H9 (cell line): ENCODE measurements at regions not wholly inside any gene's neighbourhood (a gene's known extent, or its start where the extent isn't known, plus 50 kb on each side); places are given as distances from the start of the nearest gene placed in this dataset.

Experiments used
- DNase-seq: peaks from one replicate; pipeline ENCODE4 v3.0.0-alpha.2; 2017
- H2AFZ ChIP-seq: one replicate; pipeline ENCODE4 v1.6.1; 2013; ENCODE audit warnings: mild to moderate bottlenecking, low read length, control low read depth, moderate library complexity
- H2AK5ac ChIP-seq: 2 replicates; pipeline ENCODE4 v1.6.1; 2013; ENCODE audit warnings: low read length, control low read depth, mixed read lengths; ENCODE audit not compliant: insufficient read length
- H2BK120ac ChIP-seq: one replicate; pipeline ENCODE4 v1.6.1; 2013; ENCODE audit warnings: low read depth, mild to moderate bottlenecking, low read length, control low read depth, inconsistent platforms; ENCODE audit not compliant: poor library complexity, severe bottlenecking
- H2BK12ac ChIP-seq: 2 replicates; pipeline ENCODE4 v1.6.1; 2013; ENCODE audit warnings: low read length, control low read depth, mixed read lengths, low read depth; ENCODE audit not compliant: insufficient read length
- H2BK15ac ChIP-seq: 2 replicates; pipeline ENCODE4 v1.6.1; 2013; ENCODE audit warnings: low read depth, low read length, control low read depth
- H2BK20ac ChIP-seq: one replicate; pipeline ENCODE4 v1.6.1; 2013; ENCODE audit warnings: low read depth, mild to moderate bottlenecking, low read length, control low read depth, inconsistent platforms; ENCODE audit not compliant: poor library complexity, severe bottlenecking
- H2BK5ac ChIP-seq: 2 replicates; pipeline ENCODE4 v1.6.1; 2013; ENCODE audit warnings: low read length, control low read depth, mixed read lengths; ENCODE audit not compliant: insufficient read length
- H3K14ac ChIP-seq: 2 replicates; pipeline ENCODE4 v1.6.1; 2013; ENCODE audit warnings: low read length, control low read depth; ENCODE audit not compliant: insufficient read depth
- H3K18ac ChIP-seq: 2 replicates; pipeline ENCODE4 v1.6.1; 2013; ENCODE audit warnings: low read depth, mild to moderate bottlenecking, mixed read lengths, low read length, control low read depth; ENCODE audit not compliant: insufficient read length
- H3K23ac ChIP-seq: 2 replicates; pipeline ENCODE4 v1.6.1; 2013; ENCODE audit warnings: low read length, control low read depth, mixed read lengths, low read depth; ENCODE audit not compliant: insufficient read length
- H3K23me2 ChIP-seq: 2 replicates; pipeline ENCODE4 v1.6.1; 2013; ENCODE audit warnings: low read depth, mild to moderate bottlenecking, mixed read lengths, low read length, control low read depth; ENCODE audit not compliant: insufficient read length, poor library complexity, severe bottlenecking
- H3K27ac ChIP-seq: 2 replicates; pipeline ENCODE4 v1.5.1; 2013; ENCODE audit warnings: low read length, control low read depth, mixed read lengths, low read depth; ENCODE audit not compliant: insufficient read length
- H3K27me3 ChIP-seq: 2 replicates; pipeline ENCODE4 v1.6.1; 2013; ENCODE audit warnings: low read length, control low read depth, inconsistent platforms; ENCODE audit not compliant: insufficient read depth
- H3K4ac ChIP-seq: 2 replicates; pipeline ENCODE4 v1.6.1; 2013; ENCODE audit warnings: low read depth, mild to moderate bottlenecking, control low read depth, inconsistent platforms, low read length, moderate library complexity
- H3K4me1 ChIP-seq: 2 replicates; pipeline ENCODE4 v1.6.1; 2013; ENCODE audit warnings: low read length, control low read depth, inconsistent platforms; ENCODE audit not compliant: insufficient read depth
- H3K4me2 ChIP-seq: 2 replicates; pipeline ENCODE4 v1.6.1; 2013; ENCODE audit warnings: low read length, control low read depth, mixed read lengths; ENCODE audit not compliant: insufficient read length, insufficient read depth
- H3K56ac ChIP-seq: 2 replicates; pipeline ENCODE4 v1.6.1; 2013; ENCODE audit warnings: low read depth, mild to moderate bottlenecking, mixed read lengths, low read length, control low read depth; ENCODE audit not compliant: insufficient read length
- H3K79me1 ChIP-seq: 2 replicates; pipeline ENCODE4 v1.6.1; 2013; ENCODE audit warnings: low read depth, mild to moderate bottlenecking, moderate library complexity, low read length, control low read depth, inconsistent platforms; ENCODE audit not compliant: insufficient read depth, poor library complexity, severe bottlenecking
- H3K79me2 ChIP-seq: 2 replicates; pipeline ENCODE4 v1.6.1; 2013; ENCODE audit warnings: low read length, control low read depth, inconsistent platforms; ENCODE audit not compliant: insufficient read depth
- H3K9ac ChIP-seq: 2 replicates; pipeline ENCODE4 v1.6.1; 2013; ENCODE audit warnings: low read length, control low read depth, mixed read lengths; ENCODE audit not compliant: insufficient read length; ENCODE audit errors: extremely low read depth
- H3K9me3 ChIP-seq: one replicate; pipeline ENCODE4 v1.6.1; 2013; ENCODE audit warnings: low read depth, low read length, inconsistent platforms; ENCODE audit not compliant: control insufficient read depth
- H3T11ph ChIP-seq: one replicate; pipeline ENCODE4 v1.6.1; 2013; ENCODE audit warnings: mild to moderate bottlenecking, low read length, control low read depth, inconsistent platforms
- H4K20me1 ChIP-seq: one replicate; pipeline ENCODE4 v1.6.1; 2013; ENCODE audit not compliant: control insufficient read depth, insufficient read length, insufficient read depth
- H4K5ac ChIP-seq: 2 replicates; pipeline ENCODE4 v1.6.1; 2013; ENCODE audit warnings: low read depth, mild to moderate bottlenecking, mixed read lengths, low read length, control low read depth; ENCODE audit not compliant: insufficient read length
- H4K8ac ChIP-seq: replicated peaks from 2 replicates; pipeline ENCODE4 v1.6.1; 2013; ENCODE audit warnings: low read length, control low read depth, mixed read lengths, low read depth; ENCODE audit not compliant: insufficient read length
- H4K91ac ChIP-seq: 2 replicates; pipeline ENCODE4 v1.6.1; 2013; ENCODE audit warnings: low read depth, mild to moderate bottlenecking, moderate library complexity, mixed read lengths, low read length, control low read depth; ENCODE audit not compliant: insufficient read length
- H3K27ac Mint-ChIP-seq, 3 experiments: 2 replicates in 2 of 3; 3 replicates in 1 of 3; pipeline ENCODE4 v1.8.0; 2020 to 2021; ENCODE audit warnings: mixed read lengths in 3 of 3, mild to moderate bottlenecking in 1 of 3, moderate library complexity in 1 of 3
- H3K27me3 Mint-ChIP-seq: 2 replicates; pipeline ENCODE4 v1.8.0; 2021; ENCODE audit warnings: low read depth, mild to moderate bottlenecking, moderate library complexity, mixed read lengths
- H3K36me3 Mint-ChIP-seq, 3 experiments: 2 replicates in 2 of 3; 3 replicates in 1 of 3; pipeline ENCODE4 v1.8.0; 2020 to 2021; ENCODE audit warnings: low read depth in 3 of 3, mixed read lengths in 3 of 3; ENCODE audit not compliant: insufficient read depth in 1 of 3
- H3K4me1 Mint-ChIP-seq, 2 experiments: 2 replicates each; pipeline ENCODE4 v1.8.0; 2020; ENCODE audit warnings: mixed read lengths in 2 of 2
- H3K4me3 Mint-ChIP-seq, 2 experiments: 2 replicates in 1 of 2; 3 replicates in 1 of 2; pipeline ENCODE4 v1.8.0; 2020 to 2021; ENCODE audit warnings: mild to moderate bottlenecking in 2 of 2, mixed read lengths in 2 of 2, moderate library complexity in 1 of 2
- H3K9me3 Mint-ChIP-seq, 2 experiments: 2 replicates in 1 of 2; 3 replicates in 1 of 2; pipeline ENCODE4 v1.8.0; 2020; ENCODE audit warnings: mild to moderate bottlenecking in 2 of 2, mixed read lengths in 2 of 2, moderate library complexity in 1 of 2
- WGBS: extraction: QIAGEN DNeasy Blood & Tissue Kit; methylation state at CpG from one replicate; pipeline ENCODE4 v1.1.7; 2013; ENCODE audit warnings: missing lambda C conversion rate, low lambda C conversion rate, mixed read lengths; ENCODE audit not compliant: insufficient read length; ENCODE audit errors: extremely low coverage; 5-methylcytosine and 5-hydroxymethylcytosine counted together
- TF ChIP-seq, protein P1 (sequence below): fragments of 200-600 bp; sonication (generic); conservative IDR thresholded peaks from 3 replicates; pipeline ENCODE4 v1.8.0; 2021; ENCODE audit warnings: antibody characterized with exemption, mild to moderate bottlenecking

DNA sequence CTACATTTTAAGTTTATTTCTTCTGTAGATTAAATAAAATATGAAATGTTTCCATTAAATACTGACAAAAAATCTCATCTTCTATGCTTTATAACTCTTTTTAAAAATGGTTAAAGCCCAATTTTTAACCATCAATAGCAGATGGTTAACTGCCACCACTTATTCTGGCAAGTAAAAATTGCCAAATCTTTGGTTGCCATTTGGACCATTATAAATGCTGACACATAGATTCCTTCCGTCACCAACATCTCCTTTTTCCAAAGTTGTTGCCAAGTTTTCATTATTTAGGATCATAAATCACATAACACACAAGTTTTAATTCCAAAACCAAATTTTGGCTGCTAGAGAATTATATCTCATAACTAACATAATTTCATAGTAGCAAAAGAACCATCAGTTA is 1614.3 kb downstream of the REEP3 start:
- Histone ChIP-seq H4K20me1 (no peaks in the 10 kb centered on the region), H3K79me1 (no peaks in the 10 kb centered on the region), H3K23me2 (no peaks in the 10 kb centered on the region), H2BK12ac (no peak overlapping the region), H3T11ph (no peak overlapping the region), H2AFZ (no peak overlapping the region), H3K23ac (no peak overlapping the region), H3K27me3 (no peaks in the 10 kb centered on the region), H2BK5ac (no peak overlapping the region), H2AK5ac (no peak overlapping the region), H3K79me2 (no peaks in the 10 kb centered on the region), H2BK20ac (no peak overlapping the region), H4K91ac (no peak overlapping the region), H3K9ac (no peak overlapping the region), H2BK120ac (no peak overlapping the region), H3K9me3 (no peaks in the 10 kb centered on the region), H4K8ac (no peak overlapping the region), H3K4me1 (no peaks in the 10 kb centered on the region), H2BK15ac (no peak overlapping the region), H3K18ac (no peak overlapping the region), H3K4ac (no peak overlapping the region), H4K5ac (no peak overlapping the region), H3K14ac (no peak overlapping the region), H3K56ac (no peak overlapping the region), H3K27ac (no peak overlapping the region), H3K4me2 (no peak overlapping the region)
- Mint-ChIP-seq H3K27me3 (no peaks in the 10 kb centered on the region), H3K4me3 (no peak overlapping the region), H3K9me3 (no peaks in the 10 kb centered on the region), H3K36me3 (no peaks in the 10 kb centered on the region), H3K27ac (no peak overlapping the region), H3K4me1 (no peaks in the 10 kb centered on the region)
- no CpG with 5 or more reads among the region's 1 CpG for WGBS
- TF ChIP-seq, protein P1, sequence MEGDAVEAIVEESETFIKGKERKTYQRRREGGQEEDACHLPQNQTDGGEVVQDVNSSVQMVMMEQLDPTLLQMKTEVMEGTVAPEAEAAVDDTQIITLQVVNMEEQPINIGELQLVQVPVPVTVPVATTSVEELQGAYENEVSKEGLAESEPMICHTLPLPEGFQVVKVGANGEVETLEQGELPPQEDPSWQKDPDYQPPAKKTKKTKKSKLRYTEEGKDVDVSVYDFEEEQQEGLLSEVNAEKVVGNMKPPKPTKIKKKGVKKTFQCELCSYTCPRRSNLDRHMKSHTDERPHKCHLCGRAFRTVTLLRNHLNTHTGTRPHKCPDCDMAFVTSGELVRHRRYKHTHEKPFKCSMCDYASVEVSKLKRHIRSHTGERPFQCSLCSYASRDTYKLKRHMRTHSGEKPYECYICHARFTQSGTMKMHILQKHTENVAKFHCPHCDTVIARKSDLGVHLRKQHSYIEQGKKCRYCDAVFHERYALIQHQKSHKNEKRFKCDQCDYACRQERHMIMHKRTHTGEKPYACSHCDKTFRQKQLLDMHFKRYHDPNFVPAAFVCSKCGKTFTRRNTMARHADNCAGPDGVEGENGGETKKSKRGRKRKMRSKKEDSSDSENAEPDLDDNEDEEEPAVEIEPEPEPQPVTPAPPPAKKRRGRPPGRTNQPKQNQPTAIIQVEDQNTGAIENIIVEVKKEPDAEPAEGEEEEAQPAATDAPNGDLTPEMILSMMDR, result no peak
- DNase-seq, result no peak
